CD4-positive, alpha-beta T cell treated with Interleukin-6 at 100 ng/mL for 8 hours (primary cell): ENCODE measurements at regions not wholly inside any gene's neighbourhood (a gene's known extent, or its start where the extent isn't known, plus 50 kb on each side); places are given as distances from the start of the nearest gene placed in this dataset.
"Not testable (repeated sequence)": the region's sequence is repeated elsewhere in the genome, so short reads cannot be mapped to it uniquely, and the experiment has no call there.

Experiments
- DNase-seq: peaks from one replicate; pipeline ENCODE4 v3.0.0-alpha.2; 2020; ENCODE audit warnings: mixed read lengths, low spot score

DNA sequence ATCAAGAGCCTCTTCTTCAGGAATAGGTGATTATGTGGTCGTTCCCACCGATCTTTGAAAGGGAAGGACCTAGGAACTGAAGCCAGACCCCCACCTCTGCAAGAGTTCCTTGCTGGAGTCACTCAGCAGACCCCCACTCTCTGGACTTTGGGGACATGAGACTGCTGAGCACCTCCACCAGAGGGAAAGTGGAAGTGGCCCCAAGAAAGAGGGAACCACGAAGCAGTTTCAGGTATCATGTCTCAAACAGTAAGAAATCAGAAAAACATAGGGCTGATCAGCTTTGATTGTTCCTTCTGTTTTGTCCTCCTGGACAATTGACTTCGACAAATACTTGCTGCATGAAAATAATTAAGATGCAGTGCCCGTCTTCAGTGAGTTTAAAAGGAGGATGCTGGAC is 84.2 kb upstream of the ADORA2B start:
- not testable (repeated sequence) for DNase-seq

DNA sequence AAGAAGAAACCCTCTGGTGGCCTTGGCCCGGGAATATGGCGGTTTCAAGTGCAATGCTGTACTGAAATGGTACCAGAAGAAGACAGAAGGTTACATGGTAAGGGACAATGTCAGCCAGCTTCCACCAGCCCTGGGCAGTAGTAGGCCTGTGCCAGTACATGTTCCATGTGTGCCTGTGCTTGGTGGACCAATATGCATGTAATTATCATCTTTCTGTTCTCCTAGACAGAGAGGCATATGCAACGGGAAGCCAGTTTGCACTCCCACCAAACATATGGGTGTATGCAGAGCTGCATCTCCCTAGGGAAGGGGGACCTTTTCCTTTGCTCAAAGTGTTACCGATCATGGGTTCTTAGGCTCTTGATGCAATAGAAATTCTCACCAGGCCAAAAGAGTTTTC is 80.9 kb upstream of the ADORA2B start:
- DNase-seq, result not testable (repeated sequence)

DNA sequence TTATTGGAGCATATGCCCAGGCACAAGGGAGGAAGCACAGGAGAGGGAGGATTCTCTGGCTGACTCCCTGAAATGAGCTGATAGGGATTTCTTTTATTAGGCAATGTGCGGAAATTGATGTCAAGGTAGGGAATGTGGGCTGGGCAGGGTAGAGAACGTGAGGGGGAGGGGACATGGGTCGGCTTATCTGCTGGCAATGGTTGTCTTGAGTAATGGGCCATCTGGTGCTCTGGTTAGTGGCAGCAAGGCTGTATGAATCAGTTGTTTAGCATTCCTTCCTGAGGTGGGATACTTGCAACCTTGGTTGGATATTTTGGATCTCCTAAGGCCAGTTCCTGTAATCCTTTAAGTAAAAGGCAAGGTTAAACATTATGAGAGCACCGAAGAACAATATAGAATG is 80.5 kb upstream of the ADORA2B start:
- DNase-seq, result not testable (repeated sequence)

DNA sequence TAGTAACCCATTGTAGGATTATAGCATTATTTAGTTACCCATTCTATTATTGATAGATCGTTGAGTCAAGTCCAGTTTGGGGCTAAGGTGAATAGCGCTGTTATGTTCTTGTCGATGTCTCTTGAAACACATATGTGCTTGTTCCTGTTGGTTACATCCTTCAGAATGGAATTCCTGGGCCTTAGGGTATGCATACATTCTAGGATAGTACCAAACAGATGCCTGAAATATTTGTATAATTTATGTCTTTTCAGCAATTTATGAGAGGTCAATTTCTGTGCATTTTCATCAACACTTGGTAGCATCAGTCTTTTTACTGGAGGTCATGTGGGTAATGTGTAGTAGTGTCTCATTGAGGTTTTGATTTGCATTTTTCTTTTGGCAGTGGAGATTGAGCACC is 78.9 kb upstream of the ADORA2B start:
- DNase-seq, result not testable (repeated sequence)

DNA sequence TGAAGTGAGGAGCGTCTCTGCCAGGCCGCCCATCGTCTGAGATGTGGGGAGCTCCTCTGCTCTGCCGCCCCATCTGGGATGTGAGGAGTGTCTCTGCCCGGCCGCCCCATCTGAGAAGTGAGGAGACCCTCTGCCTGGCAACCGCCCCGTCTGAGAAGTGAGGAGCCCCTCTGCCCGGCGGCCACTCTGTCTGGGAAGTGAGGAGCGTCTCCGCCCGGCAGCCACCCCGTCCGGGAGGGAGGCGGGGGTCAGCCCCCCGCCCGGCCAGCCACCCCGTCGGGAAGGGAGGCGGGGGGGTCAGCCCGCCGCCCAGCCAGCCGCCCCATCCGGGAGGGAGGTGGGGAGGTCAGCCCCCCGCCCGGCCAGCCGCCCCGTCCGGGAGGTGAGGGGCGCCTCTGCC is 77.6 kb upstream of the ADORA2B start:
- DNase-seq, result not testable (repeated sequence)

DNA sequence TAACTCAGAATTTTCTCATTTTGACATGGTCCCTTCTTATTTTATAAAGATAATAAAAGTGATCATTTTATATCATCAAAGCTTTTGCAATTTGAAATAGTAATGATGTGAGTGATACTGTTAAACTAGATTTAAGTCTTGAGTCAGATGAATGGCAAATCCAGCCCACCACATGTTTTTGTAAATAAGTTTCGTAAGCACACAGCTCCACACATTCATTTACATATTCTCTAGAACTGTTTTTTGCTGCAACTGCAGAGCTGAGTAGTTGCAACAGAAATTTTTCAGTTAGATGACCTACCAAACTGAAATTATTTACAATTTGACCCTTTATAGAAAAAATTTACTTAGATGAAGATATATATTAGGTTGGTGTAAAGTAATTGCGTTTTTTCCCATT is 75.1 kb upstream of the ADORA2B start:
- not testable (repeated sequence) for DNase-seq

DNA sequence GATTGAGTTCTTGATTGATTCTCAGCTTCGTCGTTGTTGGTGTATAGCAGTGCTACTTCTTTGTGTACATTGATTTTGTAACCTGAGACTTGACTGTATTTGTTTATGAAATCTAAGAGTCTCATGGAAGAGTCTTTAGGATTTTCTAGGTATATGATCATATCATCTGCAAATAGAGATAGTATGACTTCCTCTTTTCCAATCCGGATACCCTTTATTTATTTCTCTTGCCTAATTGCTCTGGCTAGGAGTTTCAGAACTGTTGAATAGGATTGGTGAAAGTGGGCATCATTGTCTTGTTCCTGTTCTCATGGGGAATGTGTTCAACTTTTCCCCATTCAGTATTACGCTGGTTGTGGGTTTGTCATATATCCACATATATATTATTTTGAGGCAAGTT is 72.3 kb upstream of the ADORA2B start:
- DNase-seq, result not testable (repeated sequence)

DNA sequence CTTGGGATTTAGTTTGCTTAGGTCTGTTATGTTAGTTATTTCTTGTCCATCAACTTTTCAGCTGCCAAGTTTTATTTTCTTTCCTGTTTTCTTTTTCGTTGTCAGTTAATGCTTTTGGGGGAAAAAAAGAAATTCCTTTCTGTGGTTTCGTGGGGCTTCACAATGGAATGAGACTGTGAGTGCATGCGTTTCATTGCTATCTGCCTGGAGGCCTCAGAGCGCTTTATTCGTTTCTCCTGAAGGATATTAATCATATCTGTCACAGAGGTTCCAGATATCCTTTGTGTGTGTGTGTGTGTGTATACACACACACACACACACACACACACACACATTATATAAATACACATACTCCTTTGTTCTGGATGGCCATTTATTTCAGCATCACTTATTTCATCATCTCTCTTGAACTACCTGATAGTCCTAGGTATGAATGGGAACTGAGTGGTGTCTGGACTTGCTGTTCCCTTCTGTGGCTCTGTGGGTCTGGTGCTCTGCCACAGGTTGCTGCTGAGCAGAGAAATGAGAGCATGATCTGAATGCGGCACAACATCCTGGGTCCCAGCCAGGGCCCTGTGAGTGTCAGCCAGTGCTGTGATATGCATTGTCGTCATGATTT is 66.9 kb upstream of the ADORA2B start:
- DNase-seq, result not testable (repeated sequence)

DNA sequence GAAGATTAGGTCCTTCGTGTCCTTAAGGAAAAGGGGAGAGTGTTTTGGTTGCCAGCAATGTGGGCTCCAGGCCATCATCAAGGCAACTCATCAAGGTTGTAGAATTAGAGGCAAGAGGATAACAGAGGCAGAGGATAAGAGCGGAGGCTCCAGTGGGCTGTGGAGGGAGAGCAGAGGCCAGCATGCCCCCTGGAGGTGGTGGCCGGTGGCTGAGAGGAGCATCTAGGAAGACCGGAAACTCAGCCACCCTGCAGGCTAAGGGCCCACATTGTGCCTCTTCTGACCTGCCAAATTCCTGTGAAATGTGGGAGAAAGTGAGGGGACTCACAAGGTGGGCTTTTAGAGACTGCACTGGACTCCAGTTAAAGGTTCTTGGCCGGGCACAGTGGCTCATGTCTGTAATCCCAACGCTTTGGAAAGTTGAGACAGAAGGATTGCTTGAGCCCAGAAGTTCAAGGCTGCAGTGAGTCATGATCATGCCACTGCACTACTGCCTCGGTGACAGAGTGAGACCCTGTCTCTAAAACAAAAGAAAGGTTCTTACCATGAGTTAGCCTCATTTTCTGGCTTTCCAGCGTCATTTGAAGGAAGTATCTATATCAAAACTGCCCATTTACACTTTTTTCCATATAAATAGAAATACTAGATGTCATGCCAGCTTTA is 62.7 kb upstream of the ADORA2B start:
- no peak for DNase-seq

DNA sequence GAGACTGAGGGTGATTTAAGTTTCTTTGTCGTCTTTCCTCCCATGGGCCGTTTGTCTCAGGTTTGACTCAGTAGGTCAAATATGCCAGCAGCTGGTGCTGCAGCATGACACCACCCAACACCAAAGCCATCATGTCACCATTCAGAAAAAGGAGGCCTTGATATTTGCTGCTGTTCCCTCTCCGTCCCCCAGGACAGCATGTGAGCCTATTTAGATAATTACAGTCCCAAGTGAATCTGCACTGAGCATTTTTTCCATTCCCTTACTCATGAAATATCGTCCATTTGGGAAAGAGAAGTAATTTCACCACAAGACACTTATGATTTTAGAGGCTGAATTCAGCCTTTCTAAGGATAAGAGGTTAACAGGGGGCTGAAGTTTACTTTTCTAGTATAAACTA is 62.2 kb upstream of the ADORA2B start:
- DNase-seq, result no peak

DNA sequence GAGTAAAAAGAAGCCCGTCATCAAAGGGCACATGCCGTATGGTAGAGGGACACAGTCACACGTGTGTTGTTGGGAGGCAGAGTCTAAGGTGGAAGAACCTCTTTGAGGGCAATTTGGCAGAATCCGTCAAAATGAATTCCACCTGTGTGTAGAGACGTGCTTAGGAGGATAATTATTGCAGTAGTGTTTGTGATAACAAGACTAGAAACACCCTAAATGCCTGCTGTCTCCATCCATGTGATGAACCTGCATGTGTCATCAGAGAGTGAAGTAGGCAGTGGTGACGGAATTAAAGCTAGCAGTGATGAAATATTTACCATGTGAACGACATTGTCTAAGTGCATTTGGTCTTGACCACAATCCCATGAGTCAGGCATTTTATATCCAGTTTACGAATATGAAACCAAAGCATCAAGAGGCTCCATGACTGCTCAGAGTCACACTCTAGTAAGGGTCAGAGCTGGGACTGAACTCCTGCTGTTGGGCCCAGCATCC is 61.3 kb upstream of the ADORA2B start:
- no peak for DNase-seq

DNA sequence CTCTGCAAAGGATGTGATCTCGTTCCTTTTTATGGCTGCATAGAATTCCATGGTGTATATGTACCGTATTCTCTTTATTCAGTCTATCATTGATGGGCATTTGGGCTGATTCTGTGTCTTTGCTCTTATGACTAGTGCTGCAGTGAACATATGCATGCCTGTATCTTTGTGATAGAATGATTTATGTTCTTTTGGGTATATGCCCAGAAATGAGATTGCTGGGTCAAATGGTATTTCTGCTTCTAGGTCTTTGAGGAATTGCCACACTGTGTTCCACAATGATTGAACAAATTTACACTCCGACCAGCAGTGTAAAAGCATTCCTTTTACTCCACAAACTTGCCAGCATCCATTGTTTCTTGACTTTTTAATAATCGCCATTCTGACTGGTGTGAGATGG is 60.2 kb upstream of the ADORA2B start:
- no peak for DNase-seq

DNA sequence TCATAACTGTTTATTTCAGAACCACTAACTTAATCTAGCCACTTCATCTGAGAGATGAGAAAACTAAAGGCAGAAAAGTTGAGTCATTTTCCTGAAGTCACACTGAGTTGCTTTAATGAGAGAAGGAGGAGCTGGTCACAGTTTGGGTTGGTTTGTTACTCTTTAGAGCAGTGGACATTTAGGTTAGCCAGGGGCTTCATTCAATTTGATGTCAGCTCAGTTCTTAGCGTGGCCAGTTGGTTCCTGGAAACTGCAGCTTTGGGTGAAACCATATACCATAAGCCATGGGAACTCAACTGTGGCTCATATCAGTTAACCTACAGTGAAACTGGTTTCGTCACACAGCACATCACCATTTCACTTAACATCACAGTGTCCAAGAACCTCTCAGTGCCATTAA is 59.2 kb upstream of the ADORA2B start:
- DNase-seq, result no peak

DNA sequence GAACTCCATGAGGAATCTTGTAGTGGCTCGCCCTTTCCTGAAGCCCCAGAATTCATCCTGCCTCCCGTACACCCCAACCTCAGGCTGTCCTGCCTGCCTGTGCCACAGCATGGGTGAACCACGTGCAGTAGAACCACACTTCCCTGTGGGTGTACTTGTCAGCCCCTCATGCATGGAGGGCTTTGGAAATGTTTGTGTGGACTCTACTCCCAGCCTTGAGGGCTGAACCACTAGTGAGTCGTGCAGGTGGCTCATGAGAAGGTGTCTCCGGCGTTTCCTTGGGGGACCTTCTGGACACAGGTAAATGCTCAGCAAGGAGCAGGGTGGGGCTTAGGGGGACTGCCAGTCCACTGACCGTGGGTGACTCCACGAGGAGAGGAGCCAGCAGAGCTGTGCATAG is 58.7 kb upstream of the ADORA2B start:
- no peak for DNase-seq

DNA sequence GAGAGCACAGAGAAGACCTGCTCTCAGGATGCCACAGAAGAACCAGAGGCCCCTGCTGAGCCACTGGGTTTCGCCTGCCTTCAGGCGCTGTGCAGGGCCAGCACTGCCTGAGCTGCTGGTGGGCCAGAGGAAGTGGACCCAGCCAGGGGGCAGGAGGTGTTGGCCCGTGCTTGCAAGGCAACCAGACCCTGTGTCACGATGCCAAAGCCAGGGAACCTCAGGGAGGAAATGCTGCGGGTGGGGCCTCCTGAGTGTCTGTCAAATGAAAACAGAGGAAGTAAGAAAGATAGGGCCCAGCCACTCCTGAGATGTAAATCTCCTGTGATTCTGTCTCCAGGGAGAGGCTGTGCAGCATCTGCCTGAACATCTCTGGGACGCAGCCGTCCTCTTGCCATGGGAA is 58.1 kb upstream of the ADORA2B start:
- DNase-seq, result no peak

DNA sequence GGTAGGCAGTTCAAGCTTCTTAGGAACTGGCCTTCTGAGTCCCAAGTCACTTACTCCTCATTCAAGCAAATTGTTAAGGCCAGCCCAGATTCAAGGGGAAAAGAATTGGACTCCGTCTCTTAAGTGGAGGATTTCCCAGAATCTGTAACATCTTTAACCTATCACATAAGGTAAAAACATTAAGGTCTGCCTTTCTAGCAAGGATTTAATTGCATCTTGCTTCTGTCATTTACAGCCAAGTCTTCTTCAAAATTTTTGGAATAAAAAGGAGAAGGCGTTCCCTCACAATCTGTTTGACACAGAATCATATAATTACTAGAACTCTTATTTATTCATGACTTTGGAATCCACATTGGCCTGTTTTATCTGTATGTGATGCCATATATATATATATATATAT is 56.5 kb upstream of the ADORA2B start:
- DNase-seq, result no peak

DNA sequence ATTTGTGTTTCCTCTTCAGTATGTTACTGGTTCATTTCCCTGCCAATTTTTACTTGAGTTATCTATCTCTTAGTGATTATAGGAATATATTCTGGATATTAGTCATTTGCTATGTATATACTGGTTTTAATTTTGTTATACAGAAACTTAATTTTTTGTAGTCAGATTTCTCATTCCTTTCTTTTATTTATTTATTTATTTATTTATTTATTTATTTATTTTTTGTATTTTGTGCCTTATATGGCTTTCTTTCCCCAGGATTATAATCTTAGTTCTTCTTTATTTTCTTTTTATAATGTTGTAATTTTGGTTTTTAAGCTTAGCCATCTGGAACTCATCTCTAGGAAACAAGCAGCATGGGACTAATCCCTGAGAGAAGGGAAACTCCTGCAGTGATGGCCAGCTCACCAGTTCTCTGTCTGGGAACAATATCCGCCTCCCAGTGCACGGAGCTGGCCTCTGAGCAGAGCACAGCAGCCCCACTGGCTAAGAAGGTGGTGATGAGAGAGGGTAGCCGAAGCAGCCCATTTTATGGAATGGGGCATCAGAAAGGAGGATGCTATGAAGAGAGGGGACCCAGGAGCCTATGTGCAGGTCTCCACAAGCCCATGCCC is 54.5 kb upstream of the ADORA2B start:
- no peak for DNase-seq

DNA sequence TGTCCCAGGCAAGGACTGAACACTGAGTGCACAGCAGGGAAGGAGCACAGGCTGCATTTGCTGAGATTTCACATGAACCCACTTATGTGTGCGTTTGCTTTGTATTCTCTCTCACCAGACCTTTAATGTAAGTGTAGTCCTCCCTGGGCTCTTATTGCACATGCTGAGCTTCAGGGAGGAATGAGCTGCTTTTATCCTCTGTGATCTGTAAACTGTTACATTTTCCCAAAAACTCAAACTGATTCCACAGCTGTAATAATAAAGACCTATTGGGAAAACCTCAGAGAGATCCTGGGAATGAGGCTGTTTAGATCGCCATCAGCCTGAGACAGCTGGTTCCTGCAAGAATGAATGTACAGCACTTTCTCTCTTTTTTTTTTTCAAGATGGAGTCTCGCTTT is 53.6 kb upstream of the ADORA2B start:
- DNase-seq, result no peak

DNA sequence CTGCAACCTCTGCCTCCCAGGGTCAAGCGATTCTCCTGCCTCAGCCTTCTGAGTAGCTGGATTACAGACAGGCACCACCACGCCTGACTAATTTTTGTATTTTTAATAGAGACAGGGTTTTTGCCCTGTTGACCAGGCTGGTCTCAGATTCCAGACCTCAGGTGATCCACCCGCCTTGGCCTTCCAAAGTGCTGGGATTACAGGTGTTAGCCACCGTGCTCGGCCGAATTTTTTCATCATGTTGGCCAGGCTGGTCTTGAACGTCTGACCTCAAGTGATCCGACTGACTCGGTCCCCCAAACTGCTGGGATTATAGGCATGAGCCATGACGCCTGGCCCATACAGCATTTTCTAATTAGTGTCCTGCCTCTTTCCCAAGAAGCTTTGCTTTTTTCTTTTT is 52.7 kb upstream of the ADORA2B start:
- no peak for DNase-seq

DNA sequence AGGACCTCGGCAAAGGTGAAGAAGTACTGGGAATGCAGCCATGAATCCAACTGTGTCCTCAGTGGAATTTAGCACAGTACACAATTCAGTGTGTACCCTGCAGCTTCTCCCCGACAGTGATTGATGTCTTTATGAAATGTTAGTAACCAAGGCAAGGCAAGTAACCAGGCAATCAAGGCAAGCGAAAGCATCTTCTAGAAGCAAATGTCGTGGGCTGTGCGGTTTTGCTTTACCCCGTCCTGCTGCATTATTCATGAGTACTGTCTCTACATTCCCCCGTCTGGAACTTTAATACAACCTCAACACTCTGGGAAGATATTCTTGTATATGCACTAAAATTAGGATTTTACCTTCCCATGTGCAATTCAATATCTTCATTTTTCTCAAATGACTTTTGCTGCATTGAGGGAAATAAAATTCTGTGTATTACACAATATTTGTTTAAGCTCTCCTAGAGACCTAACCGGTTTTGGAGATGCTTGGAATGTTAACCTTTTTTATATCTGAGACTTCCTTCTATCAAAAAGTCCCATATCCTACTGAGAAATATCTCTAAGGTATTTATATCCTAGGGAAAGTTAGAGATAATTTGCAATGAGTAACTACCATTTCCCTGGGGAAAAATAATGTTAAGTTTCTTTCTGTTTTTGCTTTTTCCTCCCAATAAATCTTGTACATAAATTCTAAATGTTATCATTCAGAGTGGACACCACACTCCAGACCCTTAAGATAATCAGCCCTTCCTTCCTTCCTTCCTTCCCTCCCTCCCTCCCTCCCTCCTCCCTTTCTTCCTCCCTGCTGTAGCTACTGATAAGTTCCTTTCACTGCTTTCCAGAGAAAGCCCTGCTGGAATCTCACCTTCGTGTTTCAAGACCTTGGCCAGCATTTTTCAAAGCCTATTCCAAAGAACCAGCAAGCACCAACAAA is 51.9 kb upstream of the ADORA2B start:
- DNase-seq, result no peak

DNA sequence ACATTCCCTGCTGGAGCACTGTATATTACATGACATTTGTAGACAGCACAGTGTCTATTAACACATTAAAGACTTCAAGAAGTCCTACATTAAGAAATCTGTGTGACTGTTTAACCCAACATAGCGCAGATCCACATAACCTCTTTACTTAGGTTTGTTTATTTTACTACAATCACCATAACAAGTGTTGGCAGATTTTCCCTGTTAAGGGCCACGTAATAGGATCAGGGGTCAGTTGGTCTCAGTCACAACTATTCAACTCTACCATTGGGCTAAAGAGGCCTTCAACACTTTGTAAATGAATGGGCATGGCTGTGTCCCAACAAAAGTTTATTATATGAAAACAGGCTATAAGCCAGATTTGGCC is 51.3 kb upstream of the ADORA2B start:
- no peak for DNase-seq

DNA sequence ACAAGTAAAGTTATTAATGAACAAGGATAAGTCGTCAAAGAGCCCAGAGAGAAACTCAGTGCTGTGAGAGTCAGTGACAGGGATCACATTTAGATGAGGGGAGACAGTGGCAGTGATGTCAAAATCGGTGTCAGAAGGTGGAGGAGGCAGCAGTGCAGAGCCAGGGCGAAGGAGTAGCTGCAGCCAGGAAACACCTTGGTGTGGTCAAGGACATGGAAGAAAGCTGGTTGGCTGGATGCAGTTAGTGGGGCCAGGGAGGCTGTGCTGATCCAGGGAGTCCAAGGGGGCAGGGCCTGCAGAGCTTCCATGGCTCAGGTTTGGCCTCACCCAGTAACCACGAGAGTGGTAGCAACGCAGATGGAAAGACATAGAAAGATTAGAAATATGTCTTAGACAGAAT is 50.7 kb upstream of the ADORA2B start:
- no peak for DNase-seq
